ENCODE measurements at regions not wholly inside any gene's neighbourhood (a gene's known extent, or its start where the extent isn't known, plus 50 kb on each side); places are given as distances from the start of the nearest gene placed in this dataset.

DNA sequence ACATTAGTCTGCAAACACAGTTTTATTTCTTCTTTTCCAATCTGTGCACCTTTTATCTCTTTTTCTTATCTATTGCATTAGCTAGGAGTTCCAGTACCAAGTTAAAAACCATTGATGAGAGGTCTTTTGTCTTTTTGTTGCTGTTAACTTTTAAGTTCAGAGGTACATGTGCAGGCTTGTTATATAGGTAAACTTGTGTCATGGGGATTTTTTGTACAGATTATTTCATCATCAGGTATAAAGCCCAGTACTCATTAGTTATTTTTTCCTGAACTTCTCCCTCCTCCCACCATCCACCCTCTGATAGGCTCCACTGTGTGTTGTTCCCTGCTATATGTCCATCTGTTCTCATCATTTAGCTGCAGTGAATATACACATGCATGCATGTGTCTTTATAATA is 349.9 kb downstream of the PDHA2 start:
- TF ChIP-seq, protein P1, sequence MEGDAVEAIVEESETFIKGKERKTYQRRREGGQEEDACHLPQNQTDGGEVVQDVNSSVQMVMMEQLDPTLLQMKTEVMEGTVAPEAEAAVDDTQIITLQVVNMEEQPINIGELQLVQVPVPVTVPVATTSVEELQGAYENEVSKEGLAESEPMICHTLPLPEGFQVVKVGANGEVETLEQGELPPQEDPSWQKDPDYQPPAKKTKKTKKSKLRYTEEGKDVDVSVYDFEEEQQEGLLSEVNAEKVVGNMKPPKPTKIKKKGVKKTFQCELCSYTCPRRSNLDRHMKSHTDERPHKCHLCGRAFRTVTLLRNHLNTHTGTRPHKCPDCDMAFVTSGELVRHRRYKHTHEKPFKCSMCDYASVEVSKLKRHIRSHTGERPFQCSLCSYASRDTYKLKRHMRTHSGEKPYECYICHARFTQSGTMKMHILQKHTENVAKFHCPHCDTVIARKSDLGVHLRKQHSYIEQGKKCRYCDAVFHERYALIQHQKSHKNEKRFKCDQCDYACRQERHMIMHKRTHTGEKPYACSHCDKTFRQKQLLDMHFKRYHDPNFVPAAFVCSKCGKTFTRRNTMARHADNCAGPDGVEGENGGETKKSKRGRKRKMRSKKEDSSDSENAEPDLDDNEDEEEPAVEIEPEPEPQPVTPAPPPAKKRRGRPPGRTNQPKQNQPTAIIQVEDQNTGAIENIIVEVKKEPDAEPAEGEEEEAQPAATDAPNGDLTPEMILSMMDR (IDR thresholded peaks at IDR 0.05; ENCODE audit: low read depth, low read length, poor library complexity, severe bottlenecking): no peak
- no peak for TF ChIP-seq EZH2phosphoT487 (IDR thresholded peaks at IDR 0.05; ENCODE audit: borderline replicate concordance, low read length)

Measured in DOHH2 (cell line).